GM19455 (cell line): ENCODE measurements at regions not wholly inside any gene's neighbourhood (a gene's known extent, or its start where the extent isn't known, plus 50 kb on each side); places are given as distances from the start of the nearest gene placed in this dataset.

Experiments used
- ATAC-seq: cut with Tn5 transposase; IDR thresholded peaks from one replicate; pipeline ENCODE4 v1.9.1; 2021; ENCODE audit not compliant: unreplicated experiment

GRCh38 chr5:153432583-153432982 lies 57.9 kb upstream of the GRIA1 start:
- no peak for ATAC-seq

GRCh38 chr5:153437251-153437650 lies 53.2 kb upstream of the GRIA1 start:
- no peak for ATAC-seq

- ATAC-seq = no peak
Observed at GRCh38 chr5:153439130-153439529, 51.3 kb upstream of the GRIA1 start.
